HG02973 (cell line): ENCODE measurements at regions not wholly inside any gene's neighbourhood (a gene's known extent, or its start where the extent isn't known, plus 50 kb on each side); places are given as distances from the start of the nearest gene placed in this dataset.

Source experiments
- ATAC-seq: cut with Tn5 transposase; IDR thresholded peaks from one replicate; pipeline ENCODE4 v1.9.1; 2021; ENCODE audit warnings: moderate library complexity; ENCODE audit not compliant: unreplicated experiment

DNA sequence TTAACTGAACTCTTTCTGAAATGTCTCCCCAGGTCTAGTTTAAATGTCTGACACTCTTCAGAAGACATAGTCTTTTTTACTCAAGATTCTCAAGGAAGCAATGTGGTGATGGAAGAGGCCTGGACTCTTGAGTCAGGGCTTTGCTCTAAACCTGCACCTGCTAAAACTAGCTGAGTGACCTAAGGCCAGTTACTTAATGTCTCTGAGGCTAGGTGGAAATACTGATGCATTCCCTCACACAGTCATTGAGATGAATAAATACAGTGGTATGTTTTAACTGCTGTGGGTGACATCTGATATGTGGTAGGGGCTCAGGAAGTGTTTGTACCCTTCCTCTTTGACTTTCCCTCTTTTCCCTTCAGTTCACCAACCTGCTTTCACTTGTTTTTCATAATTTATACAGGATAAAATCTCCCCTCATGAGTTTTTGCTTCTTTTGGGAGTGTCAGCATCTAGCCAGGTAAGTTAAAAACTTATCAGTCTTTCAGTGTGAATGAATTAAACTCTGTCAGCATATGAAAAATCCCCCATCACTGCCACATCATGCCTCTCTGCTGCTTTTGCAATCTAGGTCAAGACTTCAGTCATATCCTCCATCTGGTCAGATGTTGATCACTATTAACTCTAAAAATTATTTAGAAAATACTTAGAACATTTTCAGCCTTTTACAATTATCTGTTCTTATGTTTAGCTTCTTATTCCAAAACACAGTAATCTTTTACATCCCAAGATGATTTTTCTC is 178.7 kb upstream of the TNFAIP3 start:
- no peak for ATAC-seq

DNA sequence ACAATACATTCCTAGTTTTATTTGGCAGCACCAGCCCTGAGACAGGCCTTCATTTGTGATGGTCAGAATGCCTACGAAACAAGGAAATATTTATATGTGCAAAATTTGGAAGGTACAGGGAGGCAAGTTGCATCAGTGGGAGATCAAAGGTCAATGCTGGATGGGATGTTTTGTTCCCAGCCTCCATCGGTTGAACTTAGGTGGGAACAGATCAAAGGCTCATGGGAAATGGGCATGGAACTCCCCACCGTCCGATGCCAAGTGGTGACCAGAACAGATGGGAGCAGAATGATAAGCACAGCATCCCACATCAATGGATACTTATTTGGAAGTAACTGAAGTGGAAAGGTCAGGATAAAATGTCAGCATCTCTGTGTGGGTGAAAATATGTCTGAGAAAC is 177.7 kb upstream of the TNFAIP3 start:
- no peak for ATAC-seq

DNA sequence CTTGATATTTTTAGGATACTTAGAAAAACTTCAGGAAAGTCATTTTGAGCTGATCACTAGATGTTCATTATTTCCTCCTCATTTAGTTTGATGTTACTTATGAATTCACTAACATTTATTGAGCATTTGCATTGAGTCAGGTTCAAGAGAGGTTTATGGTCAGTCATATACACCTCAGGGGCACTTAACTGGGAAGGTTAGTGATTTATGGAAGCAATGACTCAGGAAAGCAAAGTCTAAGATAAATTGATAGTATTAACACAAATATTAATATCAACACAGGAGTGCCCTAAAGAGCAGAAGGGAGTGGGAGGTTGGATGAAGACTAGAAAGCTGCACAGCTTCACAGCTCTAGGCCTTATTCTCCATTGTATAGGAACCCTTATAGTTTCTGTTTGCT is 177.0 kb upstream of the TNFAIP3 start:
- ATAC-seq, result no peak

DNA sequence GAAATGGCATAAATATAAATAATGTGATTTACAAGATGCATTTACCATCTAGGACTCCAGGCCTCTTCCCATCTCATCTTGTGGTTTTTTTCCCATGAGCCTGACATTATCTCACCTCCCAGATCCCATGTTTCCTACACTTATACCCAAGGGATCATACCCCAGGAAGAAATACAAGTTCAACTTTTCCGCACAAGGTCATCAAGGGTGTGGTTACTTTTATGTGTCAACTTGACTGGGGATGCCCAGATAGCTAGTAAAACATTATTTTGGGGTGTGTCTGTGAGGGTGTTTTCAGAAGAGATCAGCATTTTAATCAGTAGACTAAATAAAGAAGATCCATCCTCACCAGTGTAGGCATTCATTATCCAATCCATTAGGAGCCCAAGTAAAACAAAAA is 176.3 kb upstream of the TNFAIP3 start:
- ATAC-seq, result no peak

DNA sequence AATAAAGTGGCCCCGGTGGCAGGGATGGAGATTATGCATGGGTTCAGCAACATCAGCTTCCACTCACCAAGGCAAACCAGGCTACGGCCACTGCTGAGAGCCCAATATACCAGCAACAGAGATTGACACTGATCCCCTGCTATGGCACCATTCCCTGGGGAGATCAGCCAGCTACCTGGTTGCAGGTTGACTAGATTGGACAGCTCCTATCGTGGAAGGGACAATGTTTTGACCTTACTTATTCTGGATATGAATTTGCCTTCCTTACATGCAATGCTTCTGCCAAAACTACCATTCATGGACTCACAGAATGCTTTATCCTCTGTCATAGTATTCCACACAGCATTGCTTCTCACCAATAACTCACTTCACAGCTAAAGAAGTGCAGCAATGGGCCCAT is 174.8 kb upstream of the TNFAIP3 start:
- ATAC-seq, result no peak

DNA sequence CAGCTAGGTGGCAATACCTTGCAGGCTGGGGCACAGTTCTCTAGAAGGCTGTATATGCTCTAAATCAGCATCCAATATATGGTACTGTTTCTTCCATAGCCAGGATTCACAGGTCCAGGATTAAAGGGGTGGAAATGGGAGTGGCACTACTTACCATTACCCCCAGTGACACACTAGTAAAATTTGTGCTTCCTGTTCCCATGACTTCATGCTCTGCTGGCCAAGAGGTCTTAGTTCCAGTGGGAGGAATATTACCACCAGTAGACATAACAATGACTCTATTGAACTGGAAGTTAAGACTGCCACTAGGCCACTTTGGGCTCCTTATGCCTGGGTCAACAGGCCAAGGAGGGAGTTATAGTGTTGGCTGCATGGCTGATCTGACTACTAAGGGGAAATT is 174.3 kb upstream of the TNFAIP3 start:
- ATAC-seq, result no peak

DNA sequence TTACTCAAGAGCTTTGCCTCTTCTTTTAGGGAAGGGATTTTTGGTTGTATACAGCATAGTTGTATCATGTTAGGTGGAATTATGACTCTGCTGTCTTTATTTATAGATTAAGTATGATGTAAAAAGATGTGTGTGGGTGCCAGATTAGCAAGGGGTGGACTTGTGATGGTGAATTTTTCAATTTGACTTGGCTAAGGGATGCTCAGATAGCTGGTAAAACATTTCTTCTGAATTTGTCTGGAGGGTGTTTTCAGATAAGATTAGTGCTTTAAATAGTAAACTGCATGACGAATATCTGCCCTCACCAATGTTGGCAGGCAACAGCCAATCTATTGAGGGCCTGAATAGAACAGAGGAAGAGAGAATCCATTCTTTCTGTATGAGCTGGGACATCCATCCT is 173.3 kb upstream of the TNFAIP3 start:
- no peak for ATAC-seq

DNA sequence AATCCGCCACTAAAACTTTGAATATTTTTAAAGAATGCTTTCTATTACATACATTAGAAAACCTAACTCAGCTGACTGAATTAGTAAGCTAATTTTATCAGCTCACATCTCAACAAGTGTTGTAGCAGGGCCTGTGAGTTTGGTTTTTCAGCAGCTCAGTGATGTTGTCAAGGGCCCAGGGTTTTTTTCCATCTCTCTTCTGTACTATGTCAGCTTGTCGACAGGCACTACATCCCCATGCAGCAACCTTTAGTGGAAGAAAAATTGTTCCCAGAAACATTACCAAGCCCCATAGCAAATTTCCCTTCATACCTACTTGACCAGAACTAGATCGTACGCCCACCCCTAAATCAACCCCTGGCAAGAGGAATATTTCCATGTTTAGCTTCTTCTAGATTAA is 170.3 kb upstream of the TNFAIP3 start:
- ATAC-seq, result no peak

DNA sequence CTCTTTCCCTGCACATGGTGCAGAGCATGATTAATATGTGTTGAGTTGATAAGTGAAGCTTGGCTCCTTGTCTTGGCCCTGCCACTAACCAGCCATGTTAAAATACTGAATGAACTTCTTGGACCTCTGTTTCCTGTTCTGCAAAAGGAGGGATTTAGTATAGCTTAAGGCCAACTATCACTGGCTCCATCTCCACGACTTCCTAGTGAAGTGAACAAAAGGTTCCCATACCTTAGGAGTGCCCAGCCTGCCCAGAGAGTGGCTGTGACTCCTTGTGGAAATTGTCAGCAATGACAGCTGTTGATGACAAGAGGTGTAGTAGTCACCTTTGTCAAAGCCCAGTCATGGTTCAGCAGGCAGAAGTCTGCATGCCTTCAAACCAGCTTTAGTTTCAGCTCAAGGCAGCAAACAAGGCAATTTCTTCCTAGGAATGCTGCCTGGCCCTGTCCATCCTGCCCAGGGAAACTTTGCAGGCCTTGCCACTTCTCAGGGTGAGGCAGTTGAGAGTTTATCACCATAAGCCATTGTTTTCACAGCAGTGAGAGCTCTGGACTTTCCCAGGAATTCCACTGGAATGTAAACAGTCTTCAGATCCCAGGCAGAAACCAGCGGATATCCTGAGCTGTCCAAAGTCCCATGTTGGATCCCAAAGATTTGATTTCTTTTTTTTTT is 169.7 kb upstream of the TNFAIP3 start:
- peak; percentile 58 for ATAC-seq

DNA sequence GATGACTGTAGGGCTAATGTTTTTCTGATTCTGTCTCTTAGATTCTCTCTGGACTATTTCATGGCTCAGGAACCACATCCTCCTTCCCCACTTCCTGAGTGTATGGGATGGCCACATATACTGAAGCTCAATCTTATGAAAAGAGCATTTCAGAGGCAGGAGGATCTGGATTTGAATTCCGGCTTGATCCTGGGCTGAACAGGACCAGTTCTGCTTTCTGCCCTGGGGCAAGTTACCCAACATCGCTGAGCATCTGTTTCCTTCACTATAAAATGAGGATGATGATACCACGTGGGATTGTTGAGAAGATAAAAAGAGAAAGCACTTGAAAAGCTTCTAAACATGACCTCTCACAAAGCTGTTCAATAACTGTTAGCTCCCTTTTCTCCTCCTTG is 168.4 kb upstream of the TNFAIP3 start:
- ATAC-seq, result no peak

DNA sequence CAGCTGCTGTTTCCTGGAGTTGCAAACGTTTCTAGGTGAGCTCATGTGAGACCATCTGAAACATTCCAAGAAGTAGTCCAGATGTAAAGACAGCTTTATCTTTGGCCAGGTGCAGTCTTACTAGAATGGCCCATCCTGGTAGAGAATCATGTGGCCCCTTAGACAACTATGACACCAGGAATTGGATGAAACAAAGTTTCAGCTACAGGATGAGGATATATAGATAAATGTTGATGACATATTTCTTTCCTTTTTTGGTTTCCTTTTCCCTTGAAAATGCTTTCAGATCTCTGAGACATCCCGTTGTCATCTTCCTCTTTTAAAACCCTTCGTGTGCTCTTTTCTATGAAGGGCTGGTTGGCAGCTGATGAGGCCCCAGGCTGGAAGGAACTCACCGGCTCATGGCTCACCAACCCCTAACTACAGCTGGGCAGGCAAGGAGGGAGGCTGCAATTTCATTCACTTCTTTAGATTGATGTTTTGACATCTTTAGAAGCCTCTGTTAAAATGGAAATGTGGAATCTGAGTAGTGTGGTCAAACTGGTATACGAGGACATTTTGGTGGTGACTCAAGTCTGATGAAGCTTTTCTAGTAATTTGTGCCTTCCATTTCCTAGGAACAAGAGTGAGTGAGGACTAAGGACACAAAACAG is 167.9 kb upstream of the TNFAIP3 start:
- no peak for ATAC-seq

DNA sequence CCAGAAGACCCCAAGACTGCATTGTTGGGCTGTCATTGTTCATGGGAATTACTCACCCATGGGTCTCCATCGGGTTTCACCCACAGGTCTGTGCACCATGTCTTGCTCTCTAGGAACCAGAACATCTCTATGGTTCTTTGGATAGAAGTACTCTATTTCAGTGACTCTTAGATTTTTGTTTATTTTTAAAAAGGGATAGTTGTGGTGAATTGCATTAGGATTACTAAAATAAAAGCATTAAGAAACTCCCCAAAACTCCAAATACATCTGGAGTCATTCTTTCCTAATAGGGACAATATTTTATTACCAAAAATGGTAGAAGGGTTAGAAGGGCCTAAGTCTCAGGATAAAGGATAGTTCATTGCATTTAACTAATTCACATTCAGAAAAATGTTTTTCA is 166.9 kb upstream of the TNFAIP3 start:
- ATAC-seq, result no peak

DNA sequence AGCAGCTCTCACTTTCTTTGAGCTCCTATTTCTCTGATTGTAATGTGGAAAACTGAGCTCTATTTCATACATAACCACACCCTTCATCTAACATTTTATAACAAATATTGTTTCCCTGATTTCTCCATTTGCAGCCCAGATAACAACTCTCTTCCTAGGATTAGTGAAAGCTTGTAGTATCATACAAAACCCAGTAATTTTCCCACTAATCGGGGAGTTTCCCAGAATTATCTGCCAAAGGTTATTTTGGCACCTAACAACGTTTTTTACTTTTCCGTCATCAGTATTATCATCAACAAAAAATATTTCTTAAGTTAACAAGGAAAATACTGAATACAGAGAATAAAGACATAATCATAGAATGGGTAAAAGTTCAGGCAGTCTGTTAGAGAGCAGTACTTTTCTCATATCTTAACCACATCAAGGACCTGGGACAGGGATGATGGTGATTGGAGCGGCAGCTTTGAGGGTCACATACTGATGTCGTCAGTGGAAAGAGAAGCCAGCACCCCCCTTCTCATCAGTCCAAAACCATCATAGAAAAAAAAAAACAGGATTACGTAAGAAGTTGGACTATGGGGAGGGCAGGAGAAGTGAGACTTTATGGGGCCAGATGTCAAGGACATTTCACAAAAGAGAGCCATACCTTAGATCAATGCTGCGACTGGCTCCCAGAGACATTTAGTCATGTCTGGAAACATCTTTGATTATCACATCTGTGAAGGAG is 166.1 kb upstream of the TNFAIP3 start:
- no peak for ATAC-seq

DNA sequence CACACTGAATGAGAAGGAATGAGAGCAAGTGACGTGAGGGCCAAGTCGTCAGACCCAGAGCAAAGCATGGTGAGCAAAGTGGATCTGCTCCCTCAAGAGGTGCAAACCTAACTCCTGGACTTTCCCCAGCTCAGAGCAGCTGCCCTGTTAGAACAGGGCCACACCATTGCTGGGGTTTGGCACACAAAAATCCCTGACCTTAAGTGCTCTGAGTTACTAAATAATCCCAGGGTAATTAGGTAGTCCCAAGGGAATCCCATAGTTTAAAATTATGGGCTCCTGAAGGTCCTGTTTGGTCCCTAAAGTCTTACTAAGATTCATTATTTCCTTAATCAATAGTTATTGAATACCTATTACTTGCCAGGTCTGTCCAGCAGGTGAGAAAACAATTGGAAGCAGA is 165.1 kb upstream of the TNFAIP3 start:
- ATAC-seq, result no peak

DNA sequence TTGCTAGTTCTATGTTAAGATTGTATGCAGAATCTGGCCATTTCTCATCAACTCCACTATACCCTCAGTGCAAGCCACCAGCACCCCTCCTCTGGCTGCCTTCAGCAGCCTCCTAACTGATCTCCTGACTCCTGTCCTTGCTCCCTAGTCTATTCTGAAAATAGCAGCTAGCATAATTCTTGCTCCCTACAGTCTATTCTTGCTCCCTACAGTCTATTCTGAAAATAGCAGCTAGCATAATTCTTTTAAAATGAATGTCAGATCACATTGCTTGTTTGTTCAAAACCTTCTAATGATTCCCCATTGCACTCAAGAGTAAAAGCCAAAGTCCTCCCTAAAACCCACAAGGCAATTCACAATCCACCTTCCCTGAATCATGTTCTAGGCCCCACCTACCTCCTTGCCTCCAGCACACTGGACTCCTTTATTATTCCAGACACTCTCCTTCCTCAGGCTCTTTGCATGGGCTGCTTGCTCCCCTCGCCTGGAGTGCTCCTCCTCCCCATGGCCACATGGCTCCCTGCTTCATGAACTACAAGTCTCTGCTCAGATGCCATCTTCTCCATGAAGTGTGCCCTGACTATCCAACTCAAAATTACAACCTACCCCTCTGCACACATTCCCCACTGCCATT is 164.2 kb upstream of the TNFAIP3 start:
- no peak for ATAC-seq

DNA sequence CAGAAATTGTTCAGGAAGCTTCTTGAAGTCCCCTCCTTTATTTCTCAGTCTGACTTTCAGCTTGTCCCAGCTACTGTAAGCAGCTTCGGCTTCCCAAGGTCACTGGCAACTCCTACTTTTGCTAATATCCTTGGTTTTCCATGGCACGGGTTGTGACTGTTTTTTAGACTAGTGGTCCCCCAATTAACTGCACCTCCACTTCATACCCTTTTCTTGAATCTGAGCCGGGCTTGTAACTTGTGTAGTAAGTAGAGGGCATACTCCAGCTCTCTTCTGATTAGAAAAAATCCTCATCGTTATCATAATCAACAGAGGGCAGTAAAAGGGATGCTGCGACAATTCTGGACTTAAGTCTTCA is 162.3 kb upstream of the TNFAIP3 start:
- ATAC-seq, result no peak

DNA sequence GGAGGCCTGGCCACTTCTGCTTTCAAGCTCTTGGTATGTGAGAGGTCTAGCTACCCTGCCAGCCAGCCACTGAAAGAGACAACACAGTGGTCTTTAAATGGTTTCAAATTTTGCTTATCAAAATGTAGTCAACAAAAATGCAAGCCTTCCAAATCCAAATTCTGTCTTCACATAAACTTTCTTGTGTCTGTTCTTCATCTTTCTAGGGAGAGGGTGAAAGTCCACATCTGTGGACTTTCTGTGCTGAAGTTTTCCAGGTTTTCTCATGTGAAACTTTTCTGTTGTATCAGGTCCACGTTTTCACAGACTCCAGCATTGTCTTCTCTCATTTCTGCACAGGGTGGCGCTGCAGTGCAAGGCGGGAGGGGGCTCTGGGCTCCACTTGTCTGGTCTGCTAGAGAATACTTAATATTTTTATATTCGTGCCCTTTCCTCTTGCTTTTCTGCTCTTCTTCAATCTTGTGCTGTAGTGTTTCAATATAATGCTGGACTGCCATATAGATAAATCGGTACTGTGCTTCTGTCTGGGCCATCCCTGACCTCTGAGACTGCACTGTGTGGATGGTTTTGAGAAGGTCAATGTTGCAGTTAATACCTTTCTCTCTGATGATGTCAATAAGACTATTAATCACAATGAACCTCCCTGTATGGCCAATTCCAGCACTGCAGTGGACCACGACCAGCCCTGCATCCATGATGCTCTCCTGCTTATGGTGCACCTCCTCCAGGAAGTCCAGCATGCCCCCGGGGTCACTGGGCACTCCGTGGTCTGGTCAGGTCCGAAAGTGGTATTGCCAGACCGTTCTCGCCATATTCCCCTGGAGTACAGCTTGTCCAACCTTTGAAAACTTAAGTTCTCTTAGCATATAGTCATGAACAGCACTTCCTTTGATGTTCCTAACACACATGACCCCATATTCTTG is 161.6 kb upstream of the TNFAIP3 start:
- ATAC-seq, result peak; percentile 40

DNA sequence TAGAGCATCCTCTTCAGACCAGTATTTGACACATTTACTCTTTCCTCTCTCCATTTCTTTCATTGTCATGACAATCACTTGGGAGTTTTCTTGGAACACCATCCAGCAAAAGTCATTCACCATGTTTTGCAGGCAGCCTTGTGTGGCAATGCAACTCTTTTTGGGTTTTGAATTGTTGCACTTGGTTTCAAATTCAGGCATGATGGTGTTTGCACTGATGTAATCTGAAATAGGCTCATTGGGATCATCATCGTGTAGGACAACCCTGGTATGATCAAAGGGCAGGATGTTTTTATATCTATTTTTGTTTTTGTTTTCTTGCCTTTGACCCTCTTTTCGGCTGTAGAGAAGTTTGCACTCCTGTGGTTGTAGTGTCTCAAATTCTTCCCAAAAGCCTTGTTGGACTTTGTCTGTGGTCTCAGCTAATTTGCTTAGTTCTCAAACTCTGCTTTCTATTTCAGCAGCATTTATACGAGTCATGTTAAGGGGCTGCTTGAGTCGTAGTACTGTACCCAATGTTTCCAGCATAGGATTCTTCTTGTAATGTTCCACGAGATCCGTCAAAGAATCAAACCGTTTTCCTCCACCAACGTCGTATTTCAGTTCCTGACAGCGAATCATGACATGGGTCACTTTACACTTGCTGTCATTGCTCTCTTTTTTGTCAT is 160.8 kb upstream of the TNFAIP3 start:
- ATAC-seq, result no peak

DNA sequence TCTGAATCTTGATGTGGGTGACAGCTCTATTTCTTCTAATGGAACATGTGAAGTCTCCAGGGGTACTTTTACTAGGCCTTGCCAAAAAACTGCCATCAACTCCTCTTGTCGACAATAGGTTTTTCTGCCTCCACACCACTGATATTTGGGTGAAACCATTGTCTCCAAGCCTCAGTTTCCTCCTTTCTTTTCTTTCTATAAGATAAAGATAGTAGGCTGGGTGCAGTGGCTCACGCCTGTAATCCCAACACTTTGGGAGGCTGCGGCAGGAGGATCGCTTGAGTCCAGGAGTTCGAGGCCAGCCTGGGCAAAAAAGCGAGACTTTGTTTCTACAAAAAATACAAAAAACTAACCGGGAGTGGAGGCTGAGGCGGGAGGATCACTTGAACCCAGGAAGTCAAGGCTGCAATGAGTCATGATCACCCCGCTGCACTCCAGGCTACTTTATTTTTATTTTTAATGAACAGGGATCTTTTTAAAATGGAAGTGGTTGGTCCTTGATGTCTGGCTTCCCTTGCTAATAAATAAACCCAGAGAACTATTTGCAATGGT is 159.9 kb upstream of the TNFAIP3 start:
- ATAC-seq, result no peak
